ENCODE measurements at regions not wholly inside any gene's neighbourhood (a gene's known extent, or its start where the extent isn't known, plus 50 kb on each side); places are given as distances from the start of the nearest gene placed in this dataset.

- Histone ChIP-seq H3K27me3 (ENCODE audit: control insufficient read depth in 5 of 5, insufficient read depth in 4 of 5, low read length in 5 of 5) (no peaks in the 10 kb centered on the region), H3K27ac (ENCODE audit: low read depth, low read length) (no peak overlapping the region), H3K4me3 (ENCODE audit: low read depth in 1 of 5, low read length in 5 of 5) (no peak overlapping the region), H3K9me3 (ENCODE audit: control insufficient read depth in 5 of 5, low read length in 5 of 5) (no peaks in the 10 kb centered on the region), H3K36me3 (ENCODE audit: control insufficient read depth in 5 of 5, insufficient read depth in 5 of 5, low read length in 5 of 5) (no peaks in the 10 kb centered on the region), H3K4me1 (ENCODE audit: control insufficient read depth in 5 of 5, insufficient read depth in 5 of 5, low read length in 5 of 5) (peaks cover 0 to 21% (median 15%) of the 10 kb centered on the region in 5 donors), H3K9ac (ENCODE audit: low read length in 5 of 5) (no peak overlapping the region)
Observed at GRCh38 chr13:31875134-31875533, 135.8 kb downstream of the RXFP2 start.

- Histone ChIP-seq H3K9ac (ENCODE audit: low read length in 5 of 5) (no peak overlapping the region), H3K9me3 (ENCODE audit: control insufficient read depth in 5 of 5, low read length in 5 of 5) (no peaks in the 10 kb centered on the region), H3K27me3 (ENCODE audit: control insufficient read depth in 5 of 5, insufficient read depth in 4 of 5, low read length in 5 of 5) (no peaks in the 10 kb centered on the region), H3K4me3 (ENCODE audit: low read depth in 1 of 5, low read length in 5 of 5) (no peak overlapping the region), H3K27ac (ENCODE audit: low read depth, low read length) (no peak overlapping the region), H3K36me3 (ENCODE audit: control insufficient read depth in 5 of 5, insufficient read depth in 5 of 5, low read length in 5 of 5) (no peaks in the 10 kb centered on the region), H3K4me1 (ENCODE audit: control insufficient read depth in 5 of 5, insufficient read depth in 5 of 5, low read length in 5 of 5) (peaks cover 0 to 37% (median 33%) of the 10 kb centered on the region in 5 donors)
Observed at GRCh38 chr13:31878052-31878451, 138.7 kb downstream of the RXFP2 start.

- no peak overlapping the region for H3K4me3 ChIP-seq (ENCODE audit: low read depth in 1 of 5, low read length in 5 of 5)
- no peak overlapping the region for H3K27ac ChIP-seq (ENCODE audit: low read depth, low read length)
- H3K9ac ChIP-seq (ENCODE audit: low read length in 5 of 5): no peak overlapping the region
- peaks cover 0 to 37% (median 33%) of the 10 kb centered on the region in 5 donors for H3K4me1 ChIP-seq (ENCODE audit: control insufficient read depth in 5 of 5, insufficient read depth in 5 of 5, low read length in 5 of 5)
- H3K27me3 ChIP-seq (ENCODE audit: control insufficient read depth in 5 of 5, insufficient read depth in 4 of 5, low read length in 5 of 5): no peaks in the 10 kb centered on the region
- H3K9me3 ChIP-seq (ENCODE audit: control insufficient read depth in 5 of 5, low read length in 5 of 5): no peaks in the 10 kb centered on the region
- H3K36me3 ChIP-seq (ENCODE audit: control insufficient read depth in 5 of 5, insufficient read depth in 5 of 5, low read length in 5 of 5): no peaks in the 10 kb centered on the region
Observed at GRCh38 chr13:31878495-31878894, 139.2 kb downstream of the RXFP2 start.

GRCh38 chr13:31878955-31879354 is 139.6 kb downstream of the RXFP2 start:
- Histone ChIP-seq H3K9ac (ENCODE audit: low read length in 5 of 5) (no peak overlapping the region), H3K36me3 (ENCODE audit: control insufficient read depth in 5 of 5, insufficient read depth in 5 of 5, low read length in 5 of 5) (no peaks in the 10 kb centered on the region), H3K27me3 (ENCODE audit: control insufficient read depth in 5 of 5, insufficient read depth in 4 of 5, low read length in 5 of 5) (no peaks in the 10 kb centered on the region), H3K9me3 (ENCODE audit: control insufficient read depth in 5 of 5, low read length in 5 of 5) (no peaks in the 10 kb centered on the region), H3K4me3 (ENCODE audit: low read depth in 1 of 5, low read length in 5 of 5) (no peak overlapping the region), H3K4me1 (ENCODE audit: control insufficient read depth in 5 of 5, insufficient read depth in 5 of 5, low read length in 5 of 5) (peaks cover 0 to 37% (median 33%) of the 10 kb centered on the region in 5 donors), H3K27ac (ENCODE audit: low read depth, low read length) (no peak overlapping the region)

- Histone ChIP-seq H3K4me1 (ENCODE audit: control insufficient read depth in 5 of 5, insufficient read depth in 5 of 5, low read length in 5 of 5) (peaks cover 3 to 46% (median 39%) of the 10 kb centered on the region in 5 donors), H3K9me3 (ENCODE audit: control insufficient read depth in 5 of 5, low read length in 5 of 5) (no peaks in the 10 kb centered on the region), H3K4me3 (ENCODE audit: low read depth in 1 of 5, low read length in 5 of 5) (no peak overlapping the region), H3K36me3 (ENCODE audit: control insufficient read depth in 5 of 5, insufficient read depth in 5 of 5, low read length in 5 of 5) (no peaks in the 10 kb centered on the region), H3K27me3 (ENCODE audit: control insufficient read depth in 5 of 5, insufficient read depth in 4 of 5, low read length in 5 of 5) (no peaks in the 10 kb centered on the region), H3K27ac (ENCODE audit: low read depth, low read length) (peak overlapping the region; percentile 52), H3K9ac (ENCODE audit: low read length in 5 of 5) (no peak overlapping the region)
Observed at GRCh38 chr13:31880851-31881494, 141.6 kb downstream of the RXFP2 start.

GRCh38 chr13:31881495-31881882 is 142.2 kb downstream of the RXFP2 start:
- H3K9ac ChIP-seq (ENCODE audit: low read length in 5 of 5): no peak overlapping the region
- no peaks in the 10 kb centered on the region for H3K36me3 ChIP-seq (ENCODE audit: control insufficient read depth in 5 of 5, insufficient read depth in 5 of 5, low read length in 5 of 5)
- H3K4me1 ChIP-seq (ENCODE audit: control insufficient read depth in 5 of 5, insufficient read depth in 5 of 5, low read length in 5 of 5): peaks cover 6 to 49% (median 44%) of the 10 kb centered on the region in 5 donors
- H3K27me3 ChIP-seq (ENCODE audit: control insufficient read depth in 5 of 5, insufficient read depth in 4 of 5, low read length in 5 of 5): no peaks in the 10 kb centered on the region
- H3K9me3 ChIP-seq (ENCODE audit: control insufficient read depth in 5 of 5, low read length in 5 of 5): no peaks in the 10 kb centered on the region
- H3K27ac ChIP-seq (ENCODE audit: low read depth, low read length): peak overlapping the region; percentile 52
- H3K4me3 ChIP-seq (ENCODE audit: low read depth in 1 of 5, low read length in 5 of 5): no peak overlapping the region

GRCh38 chr13:31882794-31883193 is 143.5 kb downstream of the RXFP2 start:
- H3K4me3 ChIP-seq (ENCODE audit: low read depth in 1 of 5, low read length in 5 of 5): no peak overlapping the region
- no peak overlapping the region for H3K9ac ChIP-seq (ENCODE audit: low read length in 5 of 5)

GRCh38 chr13:31884556-31884955 is 145.2 kb downstream of the RXFP2 start:
- Histone ChIP-seq H3K4me3 (ENCODE audit: low read depth in 1 of 5, low read length in 5 of 5) (no peak overlapping the region), H3K27me3 (ENCODE audit: control insufficient read depth in 5 of 5, insufficient read depth in 4 of 5, low read length in 5 of 5) (no peaks in the 10 kb centered on the region), H3K36me3 (ENCODE audit: control insufficient read depth in 5 of 5, insufficient read depth in 5 of 5, low read length in 5 of 5) (no peaks in the 10 kb centered on the region), H3K27ac (ENCODE audit: low read depth, low read length) (peak overlapping the region; percentile 6), H3K4me1 (ENCODE audit: control insufficient read depth in 5 of 5, insufficient read depth in 5 of 5, low read length in 5 of 5) (peaks cover 6 to 65% (median 57%) of the 10 kb centered on the region in 5 donors), H3K9me3 (ENCODE audit: control insufficient read depth in 5 of 5, low read length in 5 of 5) (no peaks in the 10 kb centered on the region), H3K9ac (ENCODE audit: low read length in 5 of 5) (no peak overlapping the region)

More at GRCh38 chr13:31882794-31883193, 143.5 kb downstream of the RXFP2 start:
- Histone ChIP-seq H3K27ac (ENCODE audit: low read depth, low read length) (no peak overlapping the region), H3K9me3 (ENCODE audit: control insufficient read depth in 5 of 5, low read length in 5 of 5) (no peaks in the 10 kb centered on the region), H3K36me3 (ENCODE audit: control insufficient read depth in 5 of 5, insufficient read depth in 5 of 5, low read length in 5 of 5) (no peaks in the 10 kb centered on the region), H3K4me1 (ENCODE audit: control insufficient read depth in 5 of 5, insufficient read depth in 5 of 5, low read length in 5 of 5) (peaks cover 6 to 58% (median 52%) of the 10 kb centered on the region in 5 donors), H3K27me3 (ENCODE audit: control insufficient read depth in 5 of 5, insufficient read depth in 4 of 5, low read length in 5 of 5) (no peaks in the 10 kb centered on the region)

GRCh38 chr13:31885994-31886393 is 145.6 kb upstream of the FRY start:
- peak overlapping the region; percentile 74 for H3K27ac ChIP-seq (ENCODE audit: low read depth, low read length)
- no peaks in the 10 kb centered on the region for H3K27me3 ChIP-seq (ENCODE audit: control insufficient read depth in 5 of 5, insufficient read depth in 4 of 5, low read length in 5 of 5)
- no peaks in the 10 kb centered on the region for H3K9me3 ChIP-seq (ENCODE audit: control insufficient read depth in 5 of 5, low read length in 5 of 5)
- H3K4me1 ChIP-seq (ENCODE audit: control insufficient read depth in 5 of 5, insufficient read depth in 5 of 5, low read length in 5 of 5): peaks cover 6 to 60% (median 49%) of the 10 kb centered on the region in 5 donors
- H3K36me3 ChIP-seq (ENCODE audit: control insufficient read depth in 5 of 5, insufficient read depth in 5 of 5, low read length in 5 of 5): no peaks in the 10 kb centered on the region
- H3K4me3 ChIP-seq (ENCODE audit: low read depth in 1 of 5, low read length in 5 of 5): peak overlapping the region in 2 of 5 donors; percentile 10 to 32
- H3K9ac ChIP-seq (ENCODE audit: low read length in 5 of 5): no peak overlapping the region

GRCh38 chr13:31887286-31887685 is 144.3 kb upstream of the FRY start:
- H3K27me3 ChIP-seq (ENCODE audit: control insufficient read depth in 5 of 5, insufficient read depth in 4 of 5, low read length in 5 of 5): no peaks in the 10 kb centered on the region
- no peak overlapping the region for H3K9ac ChIP-seq (ENCODE audit: low read length in 5 of 5)
- H3K4me1 ChIP-seq (ENCODE audit: control insufficient read depth in 5 of 5, insufficient read depth in 5 of 5, low read length in 5 of 5): peaks cover 11 to 59% (median 50%) of the 10 kb centered on the region in 5 donors
- H3K4me3 ChIP-seq (ENCODE audit: low read depth in 1 of 5, low read length in 5 of 5): no peak overlapping the region
- peak overlapping the region; percentile 74 for H3K27ac ChIP-seq (ENCODE audit: low read depth, low read length)
- no peaks in the 10 kb centered on the region for H3K9me3 ChIP-seq (ENCODE audit: control insufficient read depth in 5 of 5, low read length in 5 of 5)
- H3K36me3 ChIP-seq (ENCODE audit: control insufficient read depth in 5 of 5, insufficient read depth in 5 of 5, low read length in 5 of 5): no peaks in the 10 kb centered on the region
